Fibroblast of lung (primary cell): ENCODE measurements at regions not wholly inside any gene's neighbourhood (a gene's known extent, or its start where the extent isn't known, plus 50 kb on each side); places are given as distances from the start of the nearest gene placed in this dataset.

ENCODE experiments used
- CTCF ChIP-seq, 2 donors: IDR thresholded peaks in 1 of 2; conservative IDR thresholded peaks in 1 of 2; 1 replicate in 1 of 2; 2 replicates in 1 of 2; pipeline ENCODE4 v1.5.1; 2011 to 2012; ENCODE audit warnings: low read length in 2 of 2, control low read depth in 1 of 2, inconsistent platforms in 1 of 2, low read depth in 1 of 2, mild to moderate bottlenecking in 1 of 2
- EZH2 ChIP-seq: IDR thresholded peaks from 2 replicates; pipeline ENCODE4 v1.5.1; 2012; ENCODE audit warnings: low read length, control low read depth, mild to moderate bottlenecking; ENCODE audit errors: missing control alignments

GRCh38 chr3:194913316-194913715, 227.6 kb downstream of the FAM43A start:
- TF ChIP-seq EZH2 = no peak
- TF ChIP-seq CTCF (conservative IDR thresholded peaks at IDR 0.05 in 1 of 2, IDR thresholded peaks at IDR 0.05 in 1 of 2; ENCODE audit: low read depth in 1 of 2, low read length in 2 of 2) = no peak
